ENCODE measurements at regions not wholly inside any gene's neighbourhood (a gene's known extent, or its start where the extent isn't known, plus 50 kb on each side); places are given as distances from the start of the nearest gene placed in this dataset.

DNA sequence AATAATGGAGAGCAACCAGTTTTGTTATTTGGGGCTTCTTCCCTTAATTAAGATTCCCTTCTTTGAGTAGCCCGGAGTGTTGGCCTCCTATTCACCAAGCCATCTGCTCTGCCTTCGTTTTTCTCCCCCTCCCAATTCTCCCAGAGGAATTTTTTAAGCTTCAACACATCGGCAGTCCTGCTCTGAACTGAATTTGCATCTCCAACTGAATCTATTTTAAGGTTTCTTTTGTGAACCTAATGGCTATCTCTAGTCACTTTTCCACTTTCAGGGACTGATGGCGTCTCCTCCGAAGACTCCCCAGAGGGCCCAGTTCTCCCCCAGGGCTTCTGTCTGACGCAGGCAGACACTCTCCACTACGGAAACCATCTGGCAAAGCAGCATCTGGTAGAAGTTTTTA lies 280.2 kb downstream of the ADGRA3 start:
- DNase-seq (ENCODE audit: low read depth): no peak
- H3K4me3 ChIP-seq (ENCODE audit: low read depth, low read length): no peak overlapping the region

DNA sequence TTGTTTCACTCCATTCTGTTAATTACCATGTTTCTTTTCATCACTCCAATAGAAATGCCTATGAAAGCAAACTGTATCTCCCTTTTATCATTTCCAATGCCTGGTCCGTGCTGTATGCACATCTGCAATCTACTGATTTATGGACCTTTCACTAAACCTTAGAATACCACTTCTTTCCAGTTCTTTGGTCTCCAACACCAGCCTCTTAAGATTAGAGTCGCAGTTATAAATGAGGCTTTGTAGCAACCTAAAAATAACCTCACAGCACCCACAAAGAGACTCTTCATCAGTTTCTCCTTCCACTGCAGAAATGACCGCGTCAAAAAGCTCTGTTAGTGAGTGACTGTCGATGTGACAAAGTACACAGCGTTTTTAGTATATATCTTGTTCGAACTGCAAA lies 282.6 kb downstream of the ADGRA3 start:
- H3K4me3 ChIP-seq (ENCODE audit: low read depth, low read length): no peak overlapping the region
- DNase-seq (ENCODE audit: low read depth): no peak

- DNase-seq (ENCODE audit: low read depth): no peak
- no peak overlapping the region for H3K4me3 ChIP-seq (ENCODE audit: low read depth, low read length)
Observed at GRCh38 chr4:22220965-22221364, 272.4 kb upstream of the KCNIP4 start.

DNA sequence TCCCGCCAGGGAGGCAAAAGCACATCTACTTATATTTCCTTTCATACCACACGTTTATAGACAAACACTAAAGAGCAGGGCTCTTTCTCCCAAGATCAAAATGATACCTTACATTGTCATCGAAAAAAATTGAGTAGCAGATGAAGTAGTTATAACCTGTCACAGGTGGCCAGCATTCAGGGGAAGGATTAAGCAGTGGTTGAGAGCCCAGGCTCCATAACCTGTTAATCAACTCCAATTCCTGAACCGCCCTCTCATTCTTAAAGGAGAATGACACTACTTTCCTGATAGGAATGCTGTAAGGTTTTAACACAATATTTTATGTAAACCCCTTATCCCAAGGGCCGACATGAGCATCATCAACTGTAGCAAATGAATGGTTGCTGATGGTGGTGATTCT lies 268.9 kb upstream of the KCNIP4 start:
- no peak for DNase-seq (ENCODE audit: low read depth)
- H3K4me3 ChIP-seq (ENCODE audit: low read depth, low read length): no peak overlapping the region

DNA sequence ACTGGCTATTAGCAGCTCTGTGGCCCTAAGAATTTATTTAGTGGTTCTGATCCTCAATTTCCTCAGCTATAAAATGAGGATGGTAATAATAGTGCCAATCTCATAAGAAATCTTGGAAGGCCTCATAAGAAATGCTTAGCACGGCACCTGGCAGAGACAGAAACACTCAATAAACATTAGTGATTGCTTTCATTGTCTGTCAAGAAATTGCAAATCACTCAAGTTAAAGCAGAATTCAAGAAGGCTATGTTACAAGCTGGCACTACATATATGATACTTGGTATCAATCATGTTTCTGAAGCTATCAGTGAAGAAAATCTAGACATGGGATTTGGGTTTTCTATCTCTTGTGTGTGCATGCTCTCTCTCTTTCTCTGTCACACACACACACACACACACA lies 267.7 kb upstream of the KCNIP4 start:
- DNase-seq (ENCODE audit: low read depth): no peak
- H3K4me3 ChIP-seq (ENCODE audit: low read depth, low read length): no peak overlapping the region

DNA sequence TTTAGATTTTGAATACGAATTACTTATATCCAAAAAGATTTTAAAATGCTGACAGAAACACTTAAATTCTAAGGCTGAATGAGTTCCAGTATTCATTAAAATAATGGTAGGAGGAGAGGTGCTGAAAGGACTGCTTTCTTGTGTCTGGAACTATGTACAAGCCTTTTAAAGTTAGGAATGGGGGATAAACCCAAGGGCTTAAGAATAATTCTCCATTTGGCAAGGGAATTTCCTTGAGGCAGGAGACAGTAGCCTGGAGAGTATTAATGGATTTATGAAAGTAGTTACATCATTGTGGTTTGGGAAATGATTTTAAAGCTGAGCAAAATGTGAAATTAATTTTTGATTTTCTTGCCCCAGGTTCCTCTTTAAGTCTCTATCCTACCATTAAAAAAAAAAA lies 266.5 kb upstream of the KCNIP4 start:
- H3K4me3 ChIP-seq (ENCODE audit: low read depth, low read length): no peak overlapping the region
- no peak for DNase-seq (ENCODE audit: low read depth)

DNA sequence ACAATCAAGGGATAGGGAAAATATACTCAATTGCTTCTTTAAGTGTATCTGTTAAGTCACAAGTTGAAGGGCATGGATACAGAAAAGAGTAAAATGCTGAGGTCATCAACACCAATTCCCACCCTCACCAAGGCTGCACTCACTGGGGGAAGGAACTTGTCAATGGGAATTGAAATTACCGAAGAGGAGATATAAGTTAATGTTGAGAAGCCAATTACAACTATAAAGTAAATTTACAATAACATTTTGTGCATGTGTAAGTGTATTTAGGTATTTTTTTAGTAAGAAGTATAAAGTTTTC lies 255.1 kb upstream of the KCNIP4 start:
- DNase-seq (ENCODE audit: low read depth): no peak
- H3K4me3 ChIP-seq (ENCODE audit: low read depth, low read length): no peak overlapping the region

DNA sequence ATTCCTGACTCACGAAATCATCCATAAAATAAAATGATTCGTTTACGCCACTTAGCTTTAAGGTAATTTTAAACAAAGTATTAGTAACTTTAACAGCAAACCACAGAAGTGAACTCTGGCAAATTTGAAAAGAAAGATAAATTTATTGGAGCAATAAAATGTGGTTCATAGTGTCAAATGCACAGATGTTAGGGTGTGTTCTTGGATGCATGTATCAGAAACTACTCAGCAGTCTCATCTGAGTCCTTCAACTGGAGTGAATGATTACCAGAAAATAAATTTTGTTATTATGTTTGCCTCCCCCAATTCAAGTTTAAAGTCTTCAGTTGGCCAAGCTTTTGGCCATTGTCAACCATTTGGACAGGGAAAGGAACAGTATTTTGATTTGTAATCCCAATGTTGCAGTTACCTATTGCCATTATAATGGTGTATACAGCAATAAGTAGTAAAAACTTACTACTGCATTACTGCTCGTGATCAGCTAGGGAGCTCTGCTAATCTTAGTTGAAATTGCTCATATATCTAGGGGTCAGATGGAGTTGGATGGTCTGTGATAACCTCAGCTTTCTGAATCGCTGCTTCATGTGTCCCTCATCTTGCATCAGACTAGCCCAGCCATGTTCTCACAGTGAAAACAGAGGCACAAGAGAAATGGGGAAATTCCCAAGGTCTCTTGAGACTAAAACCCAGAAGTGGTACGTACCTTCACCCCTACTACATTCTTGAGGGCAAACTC lies 254.6 kb upstream of the KCNIP4 start:
- DNase-seq (ENCODE audit: low read depth): peak; percentile 78
- no peak overlapping the region for H3K4me3 ChIP-seq (ENCODE audit: low read depth, low read length)

GRCh38 chr4:22202246-22202974 lies 253.8 kb upstream of the KCNIP4 start:
- no peak overlapping the region for H3K4me3 ChIP-seq (ENCODE audit: low read depth, low read length)
- no peak for DNase-seq (ENCODE audit: low read depth)

DNA sequence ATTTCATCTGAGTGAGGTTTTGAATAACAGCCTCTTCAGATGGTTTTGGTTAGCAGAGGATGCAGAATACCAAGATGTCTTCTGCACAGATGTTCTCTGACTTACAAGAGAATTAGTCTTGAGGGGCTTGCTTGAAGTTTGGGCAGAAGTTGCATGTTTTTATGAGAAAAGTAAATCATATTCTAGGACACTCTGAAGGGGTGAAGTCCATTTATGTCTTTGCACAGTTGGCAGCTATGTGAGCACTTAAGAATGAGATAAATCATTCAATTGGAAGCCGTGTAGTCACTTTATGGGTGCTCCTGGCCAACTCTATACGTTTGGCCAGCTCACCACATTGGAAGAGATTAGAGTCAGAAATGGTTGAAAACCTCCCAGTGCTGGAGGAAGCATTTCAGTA lies 252.7 kb upstream of the KCNIP4 start:
- DNase-seq (ENCODE audit: low read depth): no peak
- H3K4me3 ChIP-seq (ENCODE audit: low read depth, low read length): no peak overlapping the region

DNA sequence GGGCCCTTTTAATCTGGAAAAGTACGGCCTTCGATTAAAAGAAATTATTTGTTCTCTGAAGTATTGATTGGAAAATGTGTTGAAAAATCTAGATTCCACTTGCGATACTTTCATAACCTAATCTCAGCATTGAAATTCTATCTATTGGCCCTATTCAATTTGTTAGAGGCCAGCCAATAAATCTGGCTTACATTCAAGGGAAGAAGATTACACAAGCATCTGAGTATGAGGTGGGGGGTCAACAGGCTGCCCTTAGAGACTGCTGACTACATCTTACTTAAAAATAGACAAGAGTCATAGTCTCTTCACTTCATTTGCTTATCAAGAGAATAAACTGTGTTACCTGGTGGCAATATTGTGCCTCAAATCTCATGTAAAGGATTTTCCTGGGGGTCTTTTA lies 248.0 kb upstream of the KCNIP4 start:
- no peak for DNase-seq (ENCODE audit: low read depth)
- no peak overlapping the region for H3K4me3 ChIP-seq (ENCODE audit: low read depth, low read length)

- no peak for DNase-seq (ENCODE audit: low read depth)
- H3K4me3 ChIP-seq (ENCODE audit: low read depth, low read length): no peak overlapping the region
Observed at GRCh38 chr4:22192084-22192511, 243.5 kb upstream of the KCNIP4 start.

- no peak overlapping the region for H3K4me3 ChIP-seq (ENCODE audit: low read depth, low read length)
- no peak for DNase-seq (ENCODE audit: low read depth)
Observed at GRCh38 chr4:22191565-22191964, 243.0 kb upstream of the KCNIP4 start.

DNA sequence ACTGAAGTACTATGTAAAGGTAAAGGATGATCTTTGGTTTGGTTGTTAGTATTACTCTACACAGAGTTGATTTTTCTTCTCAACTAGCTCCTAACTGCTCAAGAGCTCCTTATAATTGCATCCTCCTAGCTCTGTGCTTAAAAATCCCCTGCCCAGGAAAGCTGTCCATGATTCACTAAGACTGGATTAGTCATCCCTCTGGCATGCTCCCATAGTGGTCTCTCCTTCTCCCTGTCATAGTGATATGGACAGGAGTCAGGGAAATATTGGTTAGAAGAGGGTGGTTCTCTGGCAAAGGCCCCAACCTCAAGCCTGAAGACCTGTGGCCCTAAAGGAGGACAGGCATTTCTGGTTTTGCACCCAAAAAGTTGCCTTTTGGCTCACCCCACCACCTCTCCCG lies 242.3 kb upstream of the KCNIP4 start:
- no peak overlapping the region for H3K4me3 ChIP-seq (ENCODE audit: low read depth, low read length)
- DNase-seq (ENCODE audit: low read depth): peak; percentile 81

DNA sequence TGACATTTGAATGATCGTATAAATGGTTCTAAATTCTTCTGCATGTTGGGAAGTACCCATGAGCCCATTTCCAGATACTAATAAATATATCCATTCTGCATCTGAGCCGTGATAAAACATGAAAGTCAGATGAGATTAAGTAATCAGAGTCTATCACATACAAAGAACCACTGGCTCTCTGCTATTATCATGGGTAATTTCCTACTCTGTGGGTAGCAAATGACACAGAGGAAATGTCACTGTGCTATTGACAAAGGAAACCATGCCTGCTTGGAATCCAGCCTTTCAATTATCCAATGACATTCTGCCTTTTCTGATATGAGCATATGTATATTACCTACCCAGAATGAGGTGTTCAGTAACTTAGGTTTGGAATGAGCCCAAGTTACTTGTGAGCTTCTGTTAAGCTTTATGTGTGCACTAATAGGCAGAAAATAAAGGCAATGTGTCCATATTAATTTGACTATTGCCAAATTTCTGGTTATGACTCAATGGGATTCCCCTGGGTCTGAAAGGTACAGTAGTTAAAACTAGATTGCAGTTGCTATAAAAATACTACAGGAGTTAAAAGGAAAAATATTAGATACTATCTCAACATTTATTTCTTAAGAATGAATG lies 238.7 kb upstream of the KCNIP4 start:
- no peak for DNase-seq (ENCODE audit: low read depth)
- H3K4me3 ChIP-seq (ENCODE audit: low read depth, low read length): no peak overlapping the region

DNA sequence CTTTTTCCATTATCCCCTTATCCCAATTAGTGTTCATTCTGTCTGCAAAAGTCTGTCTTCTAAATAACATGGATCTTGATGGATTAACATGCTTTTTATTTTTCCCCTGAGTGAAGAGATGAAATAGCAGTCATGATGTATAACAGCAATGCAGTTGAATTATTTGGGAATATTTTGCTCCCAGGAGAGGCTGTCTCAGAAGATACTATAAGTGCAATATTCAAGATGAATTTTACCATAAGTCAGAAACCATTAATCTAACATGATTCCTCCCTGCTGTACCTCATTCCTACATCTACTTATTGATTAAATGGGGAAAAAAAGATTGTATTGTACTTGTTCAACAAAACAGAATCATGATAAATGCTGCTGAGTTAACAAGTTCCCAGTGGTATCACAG lies 233.2 kb upstream of the KCNIP4 start:
- no peak overlapping the region for H3K4me3 ChIP-seq (ENCODE audit: low read depth, low read length)
- DNase-seq (ENCODE audit: low read depth): no peak

GRCh38 chr4:22179124-22179874 lies 230.7 kb upstream of the KCNIP4 start:
- peak; percentile 86 for DNase-seq (ENCODE audit: low read depth)
- H3K4me3 ChIP-seq (ENCODE audit: low read depth, low read length): no peak overlapping the region

- DNase-seq (ENCODE audit: low read depth): no peak
- no peak overlapping the region for H3K4me3 ChIP-seq (ENCODE audit: low read depth, low read length)
Observed at GRCh38 chr4:22174640-22175039, 226.1 kb upstream of the KCNIP4 start.

DNA sequence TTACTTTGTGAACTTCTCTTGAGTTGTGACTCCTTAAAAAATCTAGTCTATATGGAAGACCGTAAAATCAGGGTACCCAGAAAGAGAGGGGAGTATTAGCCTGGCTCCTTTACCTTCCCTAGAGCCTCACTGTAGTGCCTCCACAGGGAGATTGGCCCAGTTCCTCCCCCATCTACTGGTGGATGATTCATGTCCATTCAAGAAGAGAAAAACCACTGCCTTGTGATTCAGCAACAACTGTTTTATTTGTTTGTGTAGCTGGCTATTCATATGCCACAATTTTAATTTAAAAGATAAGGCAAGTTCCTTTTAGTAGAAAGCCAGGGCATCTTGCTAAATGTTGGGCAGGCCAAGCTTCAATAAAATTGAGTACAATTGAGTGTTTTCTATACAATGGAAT lies 221.8 kb upstream of the KCNIP4 start:
- no peak for DNase-seq (ENCODE audit: low read depth)
- no peak overlapping the region for H3K4me3 ChIP-seq (ENCODE audit: low read depth, low read length)

DNA sequence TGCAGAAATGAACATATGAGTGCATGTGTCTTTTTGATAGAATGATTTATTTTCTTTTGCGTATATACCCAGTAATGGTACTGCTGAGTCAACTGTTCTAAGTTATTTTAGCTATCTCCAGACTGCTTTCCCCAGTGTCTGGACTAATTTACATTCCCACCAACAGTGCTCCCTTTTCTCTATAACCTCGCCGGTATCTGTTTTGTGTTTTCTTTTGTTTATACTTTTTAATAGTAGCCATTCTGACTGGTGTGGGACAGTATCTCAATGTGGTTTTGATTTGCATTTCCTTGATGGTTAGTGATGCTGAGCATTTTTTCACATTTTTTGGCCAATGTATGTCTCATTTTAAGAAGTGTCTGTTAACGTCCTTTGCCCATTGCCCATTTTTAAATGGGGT lies 218.6 kb upstream of the KCNIP4 start:
- H3K4me3 ChIP-seq (ENCODE audit: low read depth, low read length): no peak overlapping the region
- no peak for DNase-seq (ENCODE audit: low read depth)
